ENCODE measurements at regions not wholly inside any gene's neighbourhood (a gene's known extent, or its start where the extent isn't known, plus 50 kb on each side); places are given as distances from the start of the nearest gene placed in this dataset.

DNA sequence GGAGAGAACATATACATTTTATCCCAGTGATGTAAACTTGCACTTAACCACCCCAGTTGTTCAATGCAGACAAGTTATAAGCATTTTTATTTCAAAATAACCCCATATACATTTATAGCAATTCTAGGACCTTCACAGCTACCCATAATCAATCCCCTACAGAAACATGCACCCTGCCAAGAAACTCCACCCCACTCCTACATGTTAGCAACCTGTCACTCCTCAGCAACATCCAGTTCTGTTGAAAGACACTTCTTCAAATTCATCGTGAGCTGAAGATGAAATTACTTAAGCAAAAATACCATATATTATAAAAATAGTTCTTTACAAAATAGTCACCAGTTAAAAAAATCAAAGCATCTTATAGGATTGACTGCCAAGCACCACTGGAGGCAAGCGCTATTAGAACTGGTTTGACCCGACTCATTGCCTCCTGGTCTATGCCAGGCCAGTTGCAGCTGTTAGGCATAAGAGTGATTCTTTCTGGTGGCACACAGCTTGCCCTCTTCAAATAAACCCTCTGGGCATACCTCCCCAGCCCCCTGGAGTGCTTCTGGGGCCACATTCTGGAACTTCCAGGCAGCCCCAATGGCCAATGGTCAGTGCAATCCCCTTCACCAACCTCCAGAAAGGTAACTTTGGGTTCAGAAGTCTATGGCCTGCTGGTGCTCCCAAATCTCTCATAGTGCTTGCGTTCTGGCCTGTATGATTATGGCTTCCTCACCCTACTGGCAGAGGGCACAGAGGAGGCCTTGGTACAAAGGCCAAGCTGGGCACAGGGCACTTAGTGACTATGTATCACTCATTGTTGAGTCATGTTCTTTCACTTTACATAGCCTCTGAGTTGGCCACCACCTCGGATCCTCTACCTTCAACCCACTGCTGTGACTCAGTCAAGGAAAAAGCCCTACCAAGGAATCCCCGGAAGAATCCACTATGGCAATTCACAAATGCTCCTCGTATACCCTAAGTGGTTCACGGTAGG, 72.2 kb upstream of the RALGPS2 start:
- H3K36me3 ChIP-seq (ENCODE audit: low read depth, low read length): peaks cover 9% of the 10 kb centered on the region; the same call in 1 of the 2 replicates
- H3K9ac ChIP-seq (ENCODE audit: low read length): peak overlapping the region; percentile 69
- intact Hi-C loops (cut with micrococcal nuclease): loop anchor here (5.0 kb wide), 1 partner anchor 110 kb away; no protein-coding TSS in a partner anchor
- BruUV-seq (replicated peaks): no TSS peak
- H3K27ac ChIP-seq (ENCODE audit: low read length): peak overlapping the region; percentile 95
- no peaks in the 10 kb centered on the region for H3F3A ChIP-seq (ENCODE audit: low read length, unreplicated experiment)
- H3K4me3 ChIP-seq (ENCODE audit: low read length): no peak overlapping the region
- H3K4me1 ChIP-seq (ENCODE audit: insufficient read depth, low read length): peaks cover 71% of the 10 kb centered on the region
- ATAC-seq (peak; percentile 59), DNase-seq (peak; percentile 86)
- ChIA-PET POLR2A (ENCODE audit: unreplicated experiment) (interaction anchor here (0.5 to 0.6 kb wide), 2 partner anchors 62 to 74 kb away, joined by 3 to 5 read pairs; no protein-coding TSS in a partner anchor), CTCF (interaction anchor here (0.5 kb wide), 1 partner anchor 80 kb away, joined by 4 read pairs; no protein-coding TSS in a partner anchor)
- H3K27me3 ChIP-seq (ENCODE audit: low read length): no peaks in the 10 kb centered on the region
- H3K9me2 ChIP-seq (replicated peaks; ENCODE audit: low read length): no peaks in the 10 kb centered on the region
- H3K4me2 ChIP-seq (ENCODE audit: low read length): peak overlapping the region; percentile 63
- H2AFZ ChIP-seq (ENCODE audit: low read length): peak overlapping the region; percentile 19; the same call in 1 of the 2 replicates
- H3K9me3 ChIP-seq (ENCODE audit: low read length): no peaks in the 10 kb centered on the region
- H4K20me1 ChIP-seq (ENCODE audit: low read length): no peaks in the 10 kb centered on the region
- TF ChIP-seq EZH2phosphoT487 (IDR thresholded peaks at IDR 0.05; ENCODE audit: borderline replicate concordance, low read length) (no peak), EZH2 (IDR thresholded peaks at IDR 0.05; ENCODE audit: low read length, unreplicated experiment) (no peak), CTCF (conservative IDR thresholded peaks at IDR 0.05; ENCODE audit: low read depth, low read length) (no peak)
- H3K79me2 ChIP-seq (ENCODE audit: low read length): no peaks in the 10 kb centered on the region

GRCh38 chr1:178659789-178660208, 65.2 kb upstream of the RALGPS2 start:
- H2AFZ ChIP-seq (ENCODE audit: low read length): no peak overlapping the region
- no peaks in the 10 kb centered on the region for H3K27me3 ChIP-seq (ENCODE audit: low read length)
- H3K4me2 ChIP-seq (ENCODE audit: low read length): no peak overlapping the region
- BruUV-seq (replicated peaks): no TSS peak
- H4K20me1 ChIP-seq (ENCODE audit: low read length): no peaks in the 10 kb centered on the region
- no peak overlapping the region for H3K4me3 ChIP-seq (ENCODE audit: low read length)
- CTCF ChIA-PET: no interaction called here
- no peaks in the 10 kb centered on the region for H3K79me2 ChIP-seq (ENCODE audit: low read length)
- POLR2A ChIA-PET (ENCODE audit: unreplicated experiment): no interaction called here
- DNase-seq (no peak), ATAC-seq (no peak)
- H3K27ac ChIP-seq (ENCODE audit: low read length): no peak overlapping the region
- no peaks in the 10 kb centered on the region for H3F3A ChIP-seq (ENCODE audit: low read length, unreplicated experiment)
- no peaks in the 10 kb centered on the region for H3K9me3 ChIP-seq (ENCODE audit: low read length)
- H3K36me3 ChIP-seq (ENCODE audit: low read depth, low read length): no peaks in the 10 kb centered on the region
- H3K9ac ChIP-seq (ENCODE audit: low read length): no peak overlapping the region
- peaks cover 24% of the 10 kb centered on the region for H3K4me1 ChIP-seq (ENCODE audit: insufficient read depth, low read length)
- intact Hi-C loops (cut with micrococcal nuclease): no loop called here
- no peaks in the 10 kb centered on the region for H3K9me2 ChIP-seq (replicated peaks; ENCODE audit: low read length)
- TF ChIP-seq EZH2phosphoT487 (IDR thresholded peaks at IDR 0.05; ENCODE audit: borderline replicate concordance, low read length): no peak
- no peak for TF ChIP-seq EZH2 (IDR thresholded peaks at IDR 0.05; ENCODE audit: low read length, unreplicated experiment)
- no peak for TF ChIP-seq CTCF (conservative IDR thresholded peaks at IDR 0.05; ENCODE audit: low read depth, low read length)

GRCh38 chr1:178660461-178660860, 64.6 kb upstream of the RALGPS2 start:
- ChIA-PET CTCF (no interaction called here), POLR2A (ENCODE audit: unreplicated experiment) (no interaction called here)
- intact Hi-C loops (cut with micrococcal nuclease): no loop called here
- no peak for DNase-seq
- H3K9me2 ChIP-seq (replicated peaks; ENCODE audit: low read length): no peaks in the 10 kb centered on the region
- BruUV-seq (replicated peaks): no TSS peak
- H2AFZ ChIP-seq (ENCODE audit: low read length): no peak overlapping the region
- no peak overlapping the region for H3K4me2 ChIP-seq (ENCODE audit: low read length)
- H3K4me3 ChIP-seq (ENCODE audit: low read length): no peak overlapping the region
- H4K20me1 ChIP-seq (ENCODE audit: low read length): no peaks in the 10 kb centered on the region
- peaks cover 19% of the 10 kb centered on the region for H3K4me1 ChIP-seq (ENCODE audit: insufficient read depth, low read length)
- no peak overlapping the region for H3K27ac ChIP-seq (ENCODE audit: low read length)
- H3K9ac ChIP-seq (ENCODE audit: low read length): no peak overlapping the region
- no peaks in the 10 kb centered on the region for H3K9me3 ChIP-seq (ENCODE audit: low read length)
- TF ChIP-seq EZH2 (IDR thresholded peaks at IDR 0.05; ENCODE audit: low read length, unreplicated experiment) (no peak), EZH2phosphoT487 (IDR thresholded peaks at IDR 0.05; ENCODE audit: borderline replicate concordance, low read length) (no peak), CTCF (conservative IDR thresholded peaks at IDR 0.05; ENCODE audit: low read depth, low read length) (no peak)
- H3K27me3 ChIP-seq (ENCODE audit: low read length): no peaks in the 10 kb centered on the region
- no peaks in the 10 kb centered on the region for H3F3A ChIP-seq (ENCODE audit: low read length, unreplicated experiment)
- H3K36me3 ChIP-seq (ENCODE audit: low read depth, low read length): no peaks in the 10 kb centered on the region
- no peak for ATAC-seq
- no peaks in the 10 kb centered on the region for H3K79me2 ChIP-seq (ENCODE audit: low read length)
